G401.6 (cell line): ENCODE measurements at regions not wholly inside any gene's neighbourhood (a gene's known extent, or its start where the extent isn't known, plus 50 kb on each side); places are given as distances from the start of the nearest gene placed in this dataset.

Experiments used
- FAIRE-seq: peaks from 2 replicates; lab custom pipeline; 2012; peaks lifted over from hg19 to GRCh38; lab: Jason Lieb, UNC

DNA sequence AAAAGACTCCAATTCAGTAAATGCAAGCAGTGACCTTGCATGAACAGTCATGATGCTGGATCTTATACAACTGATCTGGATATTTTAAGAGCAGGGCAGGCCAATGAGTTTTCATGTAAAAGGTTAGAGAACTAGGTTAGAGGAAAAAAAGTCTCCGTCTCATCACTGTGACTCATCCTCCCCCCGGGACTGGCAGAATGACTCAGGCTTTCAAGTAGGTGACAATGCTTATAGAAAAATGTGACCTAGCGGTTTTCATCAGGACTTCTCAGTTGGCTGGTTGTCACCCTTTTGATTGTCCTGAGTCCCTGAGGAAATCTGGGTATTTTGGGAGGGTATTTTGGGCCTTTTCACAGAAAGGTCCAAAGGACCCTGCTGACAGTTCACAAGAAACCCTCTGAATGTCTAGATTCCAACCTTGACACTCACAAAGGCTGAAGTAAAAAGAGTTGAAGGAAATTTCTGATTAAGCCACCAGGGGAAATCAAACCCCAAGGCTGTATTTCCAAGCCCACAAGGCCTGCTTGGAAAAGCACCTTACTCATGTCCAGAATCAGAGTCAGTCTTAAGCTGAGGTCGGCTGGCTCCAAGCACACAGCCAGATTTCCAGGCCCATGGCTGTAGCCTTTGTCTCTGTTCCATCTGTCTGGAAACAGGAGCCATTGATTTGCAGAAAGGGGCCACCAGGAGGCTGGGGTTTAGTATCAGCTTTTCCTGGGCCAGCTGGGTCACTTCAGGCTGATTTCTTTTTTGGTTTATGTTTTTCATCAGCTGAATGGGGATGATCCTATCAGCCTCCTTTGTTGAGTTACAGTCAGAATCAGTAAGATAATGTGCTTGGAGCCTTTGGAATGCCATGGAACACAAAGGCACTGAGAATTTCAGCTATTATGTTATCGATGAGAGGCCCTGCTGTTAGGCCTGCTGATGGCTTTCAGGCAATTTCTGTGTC is 226.4 kb upstream of the HABP2 start:
- no peak for FAIRE-seq

DNA sequence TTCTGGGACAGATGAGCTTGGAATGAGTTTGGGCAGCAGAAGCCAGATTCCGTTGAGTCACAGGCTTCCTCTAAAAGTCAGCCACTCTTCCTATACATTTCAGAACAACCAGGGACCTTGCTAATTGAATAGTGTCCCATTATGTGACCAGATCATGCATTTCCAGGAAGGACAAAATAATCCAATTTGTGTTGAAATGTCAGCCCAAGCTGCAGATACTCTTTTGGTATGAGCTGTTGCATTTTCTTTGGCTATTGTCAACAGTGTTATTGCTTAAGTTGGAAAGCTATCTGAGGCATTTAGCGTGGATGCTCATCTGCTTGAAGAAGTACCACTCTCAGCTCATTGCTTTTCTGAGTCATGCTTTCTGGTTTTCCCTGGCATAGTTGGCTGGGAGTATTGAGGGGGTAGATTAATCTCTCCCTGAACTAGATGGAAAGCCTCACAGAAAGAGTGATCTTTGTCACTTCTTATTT is 223.7 kb upstream of the HABP2 start:
- FAIRE-seq: no peak

- FAIRE-seq: no peak
These were observed 220.9 kb upstream of the HABP2 start for GRCh38 chr10:113331961-113332360.

DNA sequence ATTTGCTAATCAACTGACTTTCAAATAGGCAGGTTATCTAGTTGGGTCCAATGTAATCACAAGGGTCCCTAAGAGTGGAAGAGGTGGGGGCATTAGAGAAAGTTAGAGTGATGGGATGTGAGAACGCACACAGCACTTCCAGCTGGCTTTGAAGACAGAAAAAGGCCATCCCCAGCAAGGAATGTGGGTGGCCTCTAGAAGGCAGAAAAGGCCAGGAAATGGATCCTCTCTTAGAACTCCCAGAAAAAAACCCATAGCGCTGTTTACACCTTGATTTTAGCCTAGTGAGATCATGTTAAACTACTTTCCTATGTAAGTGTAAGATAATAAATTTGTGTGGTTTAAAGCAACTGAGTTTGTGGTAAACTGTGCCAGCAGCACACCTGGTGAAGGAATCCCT is 219.5 kb upstream of the HABP2 start:
- FAIRE-seq: no peak

DNA sequence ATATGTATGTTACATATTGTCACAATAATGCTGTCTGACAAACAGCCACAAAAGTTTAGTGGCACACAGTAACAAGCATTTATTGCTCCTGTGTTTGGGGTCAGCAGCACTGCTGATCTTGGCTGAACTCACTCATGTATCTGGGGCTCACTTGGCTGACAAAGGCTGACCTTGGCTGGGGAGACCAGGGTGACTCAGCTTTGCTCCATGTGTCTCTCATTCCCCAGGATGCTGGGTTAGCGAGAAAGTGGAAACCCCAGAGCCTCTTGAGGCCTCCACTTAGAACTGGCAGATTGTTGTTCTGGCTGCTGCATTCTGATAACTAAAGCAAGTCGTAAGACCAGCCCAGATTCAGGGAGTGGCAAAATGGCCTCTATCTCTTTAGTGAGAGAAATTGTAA is 217.3 kb upstream of the HABP2 start:
- no peak for FAIRE-seq

GRCh38 chr10:113336549-113337130 is 216.2 kb upstream of the HABP2 start:
- FAIRE-seq: no peak

- FAIRE-seq: no peak
These were observed 215.7 kb upstream of the HABP2 start for GRCh38 chr10:113337142-113337541.

- FAIRE-seq: no peak
These were observed 213.7 kb upstream of the HABP2 start for GRCh38 chr10:113339121-113339520.

GRCh38 chr10:113340282-113340681 is 212.6 kb upstream of the HABP2 start:
- FAIRE-seq: no peak

DNA sequence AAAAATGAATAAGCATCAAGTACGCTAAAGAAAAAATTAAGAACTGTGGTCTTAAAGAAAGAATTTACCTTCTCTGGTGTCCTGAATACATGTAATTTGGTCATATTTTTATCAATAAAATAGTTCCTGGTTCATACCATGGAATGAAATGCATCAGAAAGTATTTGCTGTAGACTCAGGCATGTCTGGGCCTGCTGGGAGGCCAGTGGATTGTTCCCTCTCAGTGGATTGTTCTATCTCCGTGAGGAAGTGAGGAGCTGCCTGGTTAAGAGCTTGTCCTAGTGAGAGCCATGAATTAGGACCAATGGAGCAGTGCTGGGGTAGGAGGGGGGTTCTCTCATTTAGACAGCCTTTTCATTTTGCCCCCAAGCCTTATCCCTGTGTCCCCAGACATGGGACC is 211.7 kb upstream of the HABP2 start:
- FAIRE-seq: no peak

- FAIRE-seq: no peak
These were observed 206.8 kb upstream of the HABP2 start for GRCh38 chr10:113345826-113346624.

- no peak for FAIRE-seq
These were observed 205.3 kb upstream of the HABP2 start for GRCh38 chr10:113347508-113347907.

DNA sequence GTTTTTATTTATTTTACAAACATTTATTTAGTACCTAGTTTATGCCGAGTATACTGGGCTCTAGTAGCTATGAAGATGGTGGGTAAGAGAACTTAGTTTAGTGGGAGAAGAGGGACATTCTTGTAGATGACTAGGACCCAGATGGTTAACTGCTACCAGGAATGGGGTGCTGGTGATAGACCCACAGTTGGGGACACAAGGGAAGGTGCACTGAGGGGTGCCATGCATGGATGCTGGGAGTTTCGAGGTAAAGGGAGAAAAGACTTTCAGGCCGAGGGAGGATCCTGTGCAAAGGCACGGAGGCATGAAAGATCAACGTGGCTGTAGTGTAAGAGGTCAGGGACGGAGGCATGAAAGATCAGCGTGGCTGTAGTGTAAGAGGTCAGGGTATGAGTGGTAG is 204.2 kb upstream of the HABP2 start:
- FAIRE-seq: no peak

DNA sequence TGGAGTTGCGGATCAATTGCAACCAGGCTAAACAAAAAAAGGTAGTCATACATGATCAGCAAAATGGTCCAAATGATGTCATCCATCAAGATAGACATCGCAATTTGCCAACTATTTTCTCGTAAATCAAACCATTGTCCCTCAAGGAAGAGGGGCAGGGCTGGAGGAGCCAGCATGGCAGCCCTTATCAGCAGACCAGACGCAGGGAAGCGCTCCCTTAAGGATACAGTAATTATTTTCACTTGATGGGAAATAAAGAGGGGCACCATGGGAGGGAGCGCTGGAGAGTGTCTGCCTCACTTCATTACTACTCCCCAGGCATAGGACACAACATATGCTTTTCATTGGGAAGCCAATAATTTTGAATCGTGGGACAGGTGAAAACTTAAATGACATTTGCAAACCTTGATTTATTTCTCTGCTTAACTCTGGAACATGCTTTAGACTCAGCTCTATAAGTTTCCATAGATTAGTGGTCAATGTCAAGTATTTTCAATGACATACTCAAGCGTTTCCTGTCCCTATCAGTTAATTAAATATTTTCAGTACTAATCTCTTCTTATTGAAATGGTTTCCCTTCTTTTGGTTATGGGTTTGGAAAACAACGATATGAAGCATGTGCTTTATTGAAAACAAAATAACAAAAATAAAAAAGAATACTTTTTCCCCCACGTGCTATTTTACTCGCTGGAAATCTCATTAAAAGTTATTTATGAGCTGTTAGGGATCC is 202.4 kb upstream of the HABP2 start:
- FAIRE-seq: no peak

DNA sequence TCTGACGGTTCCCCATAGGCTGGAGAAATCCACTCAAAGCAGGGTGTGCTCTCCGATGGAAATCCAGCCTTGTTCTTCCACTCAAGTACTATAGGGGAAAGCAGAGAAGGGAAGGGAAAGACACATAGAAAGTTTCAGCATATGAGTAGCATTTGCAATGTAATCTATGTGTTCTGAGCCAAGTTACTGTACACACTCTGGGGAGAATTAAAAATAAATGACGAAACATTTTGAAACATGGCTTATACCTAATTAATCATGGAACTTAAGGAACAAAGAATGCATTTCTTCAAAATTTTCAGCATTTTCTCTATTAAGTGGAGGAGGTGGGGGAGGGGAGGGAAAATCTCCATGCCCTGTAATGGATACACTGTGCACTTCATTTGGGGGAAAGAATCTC is 198.1 kb upstream of the HABP2 start:
- no peak for FAIRE-seq

- FAIRE-seq: no peak
These were observed 195.8 kb upstream of the HABP2 start for GRCh38 chr10:113356794-113357680.

- FAIRE-seq: no peak
These were observed 195.1 kb upstream of the HABP2 start for GRCh38 chr10:113357681-113358300.

DNA sequence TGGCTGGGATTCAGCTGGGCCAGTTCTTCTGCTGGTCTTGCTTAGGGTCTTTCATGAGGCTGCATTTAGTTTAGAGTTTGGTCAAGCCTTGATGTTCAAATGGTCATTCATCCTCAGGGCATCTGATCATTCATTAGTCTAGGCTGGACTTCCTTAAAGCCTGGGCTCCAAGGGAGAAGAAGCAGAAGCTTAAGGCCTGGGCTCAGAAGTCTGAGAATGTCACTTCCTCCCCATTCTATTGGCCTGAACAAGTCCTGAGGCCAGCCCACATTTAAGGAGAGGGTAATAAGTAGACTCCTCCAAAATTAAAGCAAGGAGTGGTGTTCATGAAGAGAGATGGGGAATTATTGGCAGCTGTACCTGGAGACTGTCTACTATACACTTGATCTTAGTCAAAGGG is 193.2 kb upstream of the HABP2 start:
- no peak for FAIRE-seq

- no peak for FAIRE-seq
These were observed 192.0 kb upstream of the HABP2 start for GRCh38 chr10:113360870-113361269.

- no peak for FAIRE-seq
These were observed 190.2 kb upstream of the HABP2 start for GRCh38 chr10:113362645-113363091.

- FAIRE-seq: no peak
These were observed 188.6 kb upstream of the HABP2 start for GRCh38 chr10:113364227-113364626.
